ENCODE measurements at regions not wholly inside any gene's neighbourhood (a gene's known extent, or its start where the extent isn't known, plus 50 kb on each side); places are given as distances from the start of the nearest gene placed in this dataset.

- TF ChIP-seq CTCF (IDR thresholded peaks at IDR 0.05; ENCODE audit: insufficient read depth, low read length, poor library complexity, severe bottlenecking) (no peak), EZH2phosphoT487 (conservative IDR thresholded peaks at IDR 0.05; ENCODE audit: low read length) (no peak)
Measured at GRCh38 chr10:1903982-1904381, 166.7 kb upstream of the ADARB2 start.

All from SU-DHL-6 (cell line).